ENCODE measurements at regions not wholly inside any gene's neighbourhood (a gene's known extent, or its start where the extent isn't known, plus 50 kb on each side); places are given as distances from the start of the nearest gene placed in this dataset.

DNA sequence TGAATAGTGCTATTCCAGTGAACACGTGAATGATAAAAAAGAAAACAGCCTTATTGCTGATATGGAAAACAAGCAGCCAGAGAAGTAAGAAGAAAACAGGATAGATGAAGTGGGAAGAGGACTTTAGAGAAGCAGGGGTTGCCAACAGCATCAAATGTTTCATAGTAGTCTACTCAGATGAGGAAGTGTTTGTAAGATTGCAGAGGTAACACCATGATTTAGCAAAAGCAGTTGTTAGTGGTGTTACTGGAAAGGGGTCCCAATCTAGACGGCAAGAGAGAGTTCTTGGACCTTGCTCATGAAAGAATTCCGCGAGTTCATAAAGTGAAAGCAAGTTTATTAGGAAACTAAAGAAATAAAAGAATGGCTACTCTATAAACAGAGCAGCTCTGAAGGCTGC lies 108.8 kb upstream of the MCTP2 start:
- no peaks in the 10 kb centered on the region for H3K9me1 ChIP-seq (ENCODE audit: insufficient read depth, low read length)
- no peaks in the 10 kb centered on the region for H3K36me3 ChIP-seq (ENCODE audit: control insufficient read depth, insufficient read depth, low read length)
- H3K4ac ChIP-seq (ENCODE audit: low read depth, low read length): no peak overlapping the region
- H2BK5ac ChIP-seq (ENCODE audit: low read depth, low read length, poor library complexity, severe bottlenecking): no peak overlapping the region
- no peak overlapping the region for H3K4me2 ChIP-seq (ENCODE audit: low read depth, low read length)
- no peak for ATAC-seq (ENCODE audit: low read depth)
- ChIA-PET CTCF (no interaction called here), POLR2A (ENCODE audit: unreplicated experiment) (no interaction called here)
- H2BK20ac ChIP-seq (ENCODE audit: low read depth, low read length): no peak overlapping the region
- no peak overlapping the region for H3K14ac ChIP-seq (replicated peaks; ENCODE audit: low read depth, low read length)
- no peak overlapping the region for H3K9ac ChIP-seq (ENCODE audit: low read depth, low read length)
- BruUV-seq (replicated peaks): no TSS peak
- TF ChIP-seq SMC3 (IDR thresholded peaks at IDR 0.05; ENCODE audit: low read depth, low read length): no peak
- TF ChIP-seq POLR2A (IDR thresholded peaks at IDR 0.05; ENCODE audit: low read depth, low read length): no peak
- TF ChIP-seq RFX5 (IDR thresholded peaks at IDR 0.05; ENCODE audit: low read depth, low read length): no peak
- no peak for TF ChIP-seq FOS (IDR thresholded peaks at IDR 0.05; ENCODE audit: low read depth, low read length)
- TF ChIP-seq, protein P1, sequence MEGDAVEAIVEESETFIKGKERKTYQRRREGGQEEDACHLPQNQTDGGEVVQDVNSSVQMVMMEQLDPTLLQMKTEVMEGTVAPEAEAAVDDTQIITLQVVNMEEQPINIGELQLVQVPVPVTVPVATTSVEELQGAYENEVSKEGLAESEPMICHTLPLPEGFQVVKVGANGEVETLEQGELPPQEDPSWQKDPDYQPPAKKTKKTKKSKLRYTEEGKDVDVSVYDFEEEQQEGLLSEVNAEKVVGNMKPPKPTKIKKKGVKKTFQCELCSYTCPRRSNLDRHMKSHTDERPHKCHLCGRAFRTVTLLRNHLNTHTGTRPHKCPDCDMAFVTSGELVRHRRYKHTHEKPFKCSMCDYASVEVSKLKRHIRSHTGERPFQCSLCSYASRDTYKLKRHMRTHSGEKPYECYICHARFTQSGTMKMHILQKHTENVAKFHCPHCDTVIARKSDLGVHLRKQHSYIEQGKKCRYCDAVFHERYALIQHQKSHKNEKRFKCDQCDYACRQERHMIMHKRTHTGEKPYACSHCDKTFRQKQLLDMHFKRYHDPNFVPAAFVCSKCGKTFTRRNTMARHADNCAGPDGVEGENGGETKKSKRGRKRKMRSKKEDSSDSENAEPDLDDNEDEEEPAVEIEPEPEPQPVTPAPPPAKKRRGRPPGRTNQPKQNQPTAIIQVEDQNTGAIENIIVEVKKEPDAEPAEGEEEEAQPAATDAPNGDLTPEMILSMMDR (conservative IDR thresholded peaks at IDR 0.05; ENCODE audit: low read depth, low read length): no peak
- TF ChIP-seq RCOR1 (IDR thresholded peaks at IDR 0.05; ENCODE audit: insufficient replicate concordance, low read length): no peak
- TF ChIP-seq CHD1 (IDR thresholded peaks at IDR 0.05; ENCODE audit: low read depth, low read length): no peak
- no peak for TF ChIP-seq MAZ (IDR thresholded peaks at IDR 0.05; ENCODE audit: borderline replicate concordance, low read depth, low read length)
- no peak for TF ChIP-seq RAD21 (IDR thresholded peaks at IDR 0.05; ENCODE audit: low read length)
- no peak for TF ChIP-seq MAFK (IDR thresholded peaks at IDR 0.05; ENCODE audit: low read depth, low read length)
- no peak for TF ChIP-seq MXI1 (IDR thresholded peaks at IDR 0.05; ENCODE audit: borderline replicate concordance, low read depth, low read length)
- TF ChIP-seq, protein P2, sequence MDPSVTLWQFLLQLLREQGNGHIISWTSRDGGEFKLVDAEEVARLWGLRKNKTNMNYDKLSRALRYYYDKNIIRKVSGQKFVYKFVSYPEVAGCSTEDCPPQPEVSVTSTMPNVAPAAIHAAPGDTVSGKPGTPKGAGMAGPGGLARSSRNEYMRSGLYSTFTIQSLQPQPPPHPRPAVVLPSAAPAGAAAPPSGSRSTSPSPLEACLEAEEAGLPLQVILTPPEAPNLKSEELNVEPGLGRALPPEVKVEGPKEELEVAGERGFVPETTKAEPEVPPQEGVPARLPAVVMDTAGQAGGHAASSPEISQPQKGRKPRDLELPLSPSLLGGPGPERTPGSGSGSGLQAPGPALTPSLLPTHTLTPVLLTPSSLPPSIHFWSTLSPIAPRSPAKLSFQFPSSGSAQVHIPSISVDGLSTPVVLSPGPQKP (IDR thresholded peaks at IDR 0.05; ENCODE audit: borderline replicate concordance, low read depth, low read length): no peak
- TF ChIP-seq CEBPB (IDR thresholded peaks at IDR 0.05; ENCODE audit: low read depth, low read length): no peak
- no peak for TF ChIP-seq BHLHE40 (IDR thresholded peaks at IDR 0.05; ENCODE audit: low read depth, low read length)
- TF ChIP-seq, protein P3, sequence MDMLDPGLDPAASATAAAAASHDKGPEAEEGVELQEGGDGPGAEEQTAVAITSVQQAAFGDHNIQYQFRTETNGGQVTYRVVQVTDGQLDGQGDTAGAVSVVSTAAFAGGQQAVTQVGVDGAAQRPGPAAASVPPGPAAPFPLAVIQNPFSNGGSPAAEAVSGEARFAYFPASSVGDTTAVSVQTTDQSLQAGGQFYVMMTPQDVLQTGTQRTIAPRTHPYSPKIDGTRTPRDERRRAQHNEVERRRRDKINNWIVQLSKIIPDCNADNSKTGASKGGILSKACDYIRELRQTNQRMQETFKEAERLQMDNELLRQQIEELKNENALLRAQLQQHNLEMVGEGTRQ (IDR thresholded peaks at IDR 0.05; ENCODE audit: low read depth, low read length): no peak
- no peak for TF ChIP-seq NFE2L2 (IDR thresholded peaks at IDR 0.05; ENCODE audit: low read depth, low read length)
- no peak overlapping the region for H3K4me3 ChIP-seq (ENCODE audit: insufficient read depth, low read depth, low read length)
- no peaks in the 10 kb centered on the region for H4K20me1 ChIP-seq (ENCODE audit: insufficient read depth, low read length)
- no peak overlapping the region for H4K91ac ChIP-seq (ENCODE audit: insufficient read depth, low read depth, low read length)
- no peak overlapping the region for H3K23ac ChIP-seq (ENCODE audit: low read depth, low read length)
- H4K5ac ChIP-seq (ENCODE audit: low read depth, low read length): no peak overlapping the region
- 17% methylated on average over 1 of the region's 4 CpGs; no CpG with 5 or more reads in 1 of the 2 experiments for WGBS, 2 experiments (ENCODE audit: extremely low coverage in 2 of 2, insufficient read length in 1 of 2)
- H2BK15ac ChIP-seq (ENCODE audit: low read depth, low read length): no peak overlapping the region
- in situ Hi-C loops (cut with MboI; ENCODE audit: low sequenced_read_pairs) (loop anchor here (5.0 to 25.0 kb wide), 3 partner anchors 125 to 1335 kb away; no protein-coding TSS in a partner anchor), dilution Hi-C loops (cut with HindIII; ENCODE audit: low sequenced_read_pairs, unreplicated experiment) (no loop called here), intact Hi-C loops (cut with micrococcal nuclease) (no loop called here)
- H3K27me3 ChIP-seq (ENCODE audit: control insufficient read depth, insufficient read depth, low read length): no peaks in the 10 kb centered on the region
- no peak for DNase-seq
- no peak overlapping the region for H3K18ac ChIP-seq (ENCODE audit: low read depth, low read length)
- no peak overlapping the region for H2AK5ac ChIP-seq (ENCODE audit: low read depth, low read length)
- H2AFZ ChIP-seq (replicated peaks; ENCODE audit: low read length, poor library complexity): no peak overlapping the region
- no peak overlapping the region for H2BK120ac ChIP-seq (ENCODE audit: low read depth, low read length)
- H3K4me1 ChIP-seq (ENCODE audit: control insufficient read depth, insufficient read depth, low read length): no peaks in the 10 kb centered on the region
- no peaks in the 10 kb centered on the region for H3K9me3 ChIP-seq (ENCODE audit: control insufficient read depth, insufficient read depth, low read length)
- H3K56ac ChIP-seq (ENCODE audit: extremely low read depth, insufficient read depth, low read length): no peak overlapping the region
- no peak overlapping the region for H3K27ac ChIP-seq (ENCODE audit: insufficient read depth, low read length)
- H3K79me1 ChIP-seq (ENCODE audit: low read depth in 1 of 2, low read length in 2 of 2): no peaks in the 10 kb centered on the region
- H4K8ac ChIP-seq (ENCODE audit: low read depth in 2 of 2, low read length in 2 of 2): no peak overlapping the region
- H2AK9ac ChIP-seq (replicated peaks; ENCODE audit: low read depth, low read length, poor library complexity): no peak overlapping the region
